OCI-LY3 (cell line): ENCODE measurements at regions not wholly inside any gene's neighbourhood (a gene's known extent, or its start where the extent isn't known, plus 50 kb on each side); places are given as distances from the start of the nearest gene placed in this dataset.

Experiments
- CTCF ChIP-seq: fragments of 200-600, 300-600 bp; sonication (generic); IDR thresholded peaks from 2 replicates; pipeline ENCODE4 v1.5.1; 2014; ENCODE audit warnings: antibody characterized with exemption, low read length, low read depth
- EZH2phosphoT487 ChIP-seq: fragments of 200-600 bp; shearing (Covaris generic); IDR thresholded peaks from 2 replicates; pipeline ENCODE4 v1.6.1; 2018; ENCODE audit warnings: antibody characterized with exemption, mixed run types, low read depth

- TF ChIP-seq CTCF (no peak), EZH2phosphoT487 (no peak)
Observed at GRCh38 chr1:101463195-101463594, 226.4 kb downstream of the S1PR1 start.
